GM19023 (cell line): ENCODE measurements at regions not wholly inside any gene's neighbourhood (a gene's known extent, or its start where the extent isn't known, plus 50 kb on each side); places are given as distances from the start of the nearest gene placed in this dataset.

ENCODE experiments used
- ATAC-seq: cut with Tn5 transposase; IDR thresholded peaks from one replicate; pipeline ENCODE4 v1.9.1; 2021; ENCODE audit warnings: mild to moderate bottlenecking, moderate library complexity; ENCODE audit not compliant: unreplicated experiment

- ATAC-seq: no peak
These were observed 295.8 kb downstream of the GABRB3 start for GRCh38 chr15:26477044-26477443.

- no peak for ATAC-seq
These were observed 297.3 kb downstream of the GABRB3 start for GRCh38 chr15:26475554-26475953.

GRCh38 chr15:26472661-26473060, 300.2 kb downstream of the GABRB3 start:
- no peak for ATAC-seq

GRCh38 chr15:26461847-26462608, 310.8 kb downstream of the GABRB3 start:
- ATAC-seq: no peak

DNA sequence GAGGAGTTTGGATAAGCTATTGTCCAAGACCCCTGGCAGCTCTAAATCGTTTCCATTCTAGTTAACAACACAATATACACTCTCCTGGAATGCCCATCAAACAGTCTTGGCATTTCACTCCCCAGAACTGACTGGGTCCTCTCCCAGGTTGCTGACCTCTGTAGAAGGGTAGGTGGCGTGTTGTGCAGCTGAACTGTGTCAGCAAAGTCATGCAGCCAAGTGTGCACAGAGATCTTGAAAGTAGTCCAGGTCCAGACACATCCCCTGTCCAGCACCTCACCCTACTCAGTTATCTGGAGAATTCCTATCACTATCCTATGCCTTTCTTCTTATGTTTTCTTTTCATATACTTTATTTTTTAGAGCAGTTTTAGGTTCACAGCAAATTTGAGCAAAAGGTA, 312.7 kb downstream of the GABRB3 start:
- no peak for ATAC-seq

DNA sequence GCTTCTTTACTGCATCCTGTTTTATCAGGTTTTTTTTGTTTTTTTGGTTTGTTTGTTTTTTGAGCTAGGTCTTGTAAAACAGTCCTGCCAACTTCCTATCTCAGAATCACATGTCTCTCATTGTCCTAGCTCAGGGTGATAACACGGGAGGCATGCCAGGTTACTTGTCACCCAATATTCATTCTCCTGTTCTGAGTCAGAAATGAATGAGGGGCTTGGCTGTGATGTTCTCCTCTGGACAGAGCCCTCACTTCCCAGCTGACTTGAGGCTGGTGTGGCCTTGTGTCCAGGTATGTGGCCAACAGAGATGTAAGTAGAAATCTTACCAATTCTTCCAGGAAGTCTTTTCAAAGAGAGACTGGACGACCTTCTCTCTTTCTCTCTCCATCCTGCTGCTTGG, 317.0 kb downstream of the GABRB3 start:
- no peak for ATAC-seq

DNA sequence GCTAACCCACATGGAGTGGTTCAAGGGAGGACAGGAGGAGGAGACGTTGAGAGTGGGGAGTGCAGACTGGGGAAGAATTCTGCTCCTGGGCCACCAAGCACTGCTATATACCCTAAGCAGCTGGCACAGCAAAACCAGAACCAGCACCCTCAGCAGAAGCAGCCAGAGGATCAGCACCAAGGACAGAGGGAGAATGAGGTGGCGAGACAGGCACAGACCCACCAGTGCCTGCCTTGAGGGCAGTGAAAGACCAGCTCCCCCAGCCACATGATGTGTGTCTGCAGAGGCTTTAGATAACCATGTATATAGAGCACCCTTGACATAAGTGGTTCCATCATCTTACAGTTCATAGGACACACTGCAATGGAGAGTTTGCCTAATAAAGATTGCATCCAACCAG, 319.0 kb downstream of the GABRB3 start:
- no peak for ATAC-seq

GRCh38 chr15:26451995-26452394, 320.9 kb downstream of the GABRB3 start:
- no peak for ATAC-seq

GRCh38 chr15:26449291-26449690, 323.6 kb downstream of the GABRB3 start:
- ATAC-seq: no peak

DNA sequence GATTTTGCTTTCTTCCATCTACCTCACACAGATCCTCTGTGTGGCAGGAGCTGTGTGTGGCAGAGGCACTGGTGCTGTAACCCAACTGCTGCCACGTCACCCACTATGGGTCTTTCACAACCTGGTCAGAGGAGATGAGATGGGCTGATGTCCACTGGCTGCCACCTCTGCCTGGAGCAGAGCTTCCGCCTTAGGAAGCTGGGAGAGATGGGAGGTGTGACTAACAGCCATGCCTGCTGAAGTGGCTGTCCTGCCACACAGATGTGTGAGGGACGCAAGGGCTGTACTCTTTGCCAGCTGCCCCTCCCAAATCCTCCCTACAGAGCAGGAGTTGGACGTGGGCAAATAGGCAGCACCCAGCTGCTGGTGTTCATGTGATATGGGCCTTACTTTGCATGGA, 329.5 kb downstream of the GABRB3 start:
- ATAC-seq: no peak

DNA sequence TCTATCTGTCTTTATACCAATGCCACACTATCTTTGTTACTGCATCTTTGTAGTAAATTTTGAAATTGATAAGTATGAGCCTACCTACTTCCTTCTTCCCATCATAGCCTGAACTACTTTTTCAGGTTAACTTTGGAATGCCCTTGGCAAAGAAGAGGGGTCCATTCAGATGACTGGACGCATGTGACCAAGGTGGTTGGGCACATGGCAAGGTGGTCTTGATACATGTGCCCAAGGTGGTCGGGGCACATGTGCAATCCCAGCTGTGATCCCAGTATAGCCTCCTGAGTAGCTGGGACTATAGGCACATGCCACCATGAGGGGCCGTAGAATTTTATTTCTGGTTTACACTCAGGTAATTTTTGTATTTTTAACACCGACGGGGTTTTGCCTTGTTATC, 330.2 kb downstream of the GABRB3 start:
- ATAC-seq: no peak

- ATAC-seq: no peak
These were observed 333.2 kb downstream of the GABRB3 start for GRCh38 chr15:26439681-26440080.

- ATAC-seq: no peak
These were observed 334.1 kb downstream of the GABRB3 start for GRCh38 chr15:26438718-26439117.

DNA sequence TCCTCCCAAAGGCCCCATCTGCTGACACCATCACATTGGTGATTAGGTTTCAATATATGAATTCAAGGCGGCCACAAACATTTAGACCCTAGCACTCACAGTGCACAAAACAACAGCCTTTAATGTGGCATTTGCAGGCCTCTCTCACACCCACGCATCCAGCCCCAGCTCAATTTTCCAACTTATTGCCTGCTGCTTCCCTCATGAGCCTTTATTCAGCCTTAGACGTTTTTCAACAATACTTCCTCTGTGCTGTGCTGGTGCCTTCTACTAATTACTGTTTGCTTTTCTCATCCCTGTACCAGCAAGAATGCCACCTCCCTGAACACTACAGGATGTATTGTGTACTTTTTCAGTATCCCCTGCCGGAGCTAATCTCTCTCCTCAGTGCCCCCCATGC, 334.6 kb downstream of the GABRB3 start:
- no peak for ATAC-seq

DNA sequence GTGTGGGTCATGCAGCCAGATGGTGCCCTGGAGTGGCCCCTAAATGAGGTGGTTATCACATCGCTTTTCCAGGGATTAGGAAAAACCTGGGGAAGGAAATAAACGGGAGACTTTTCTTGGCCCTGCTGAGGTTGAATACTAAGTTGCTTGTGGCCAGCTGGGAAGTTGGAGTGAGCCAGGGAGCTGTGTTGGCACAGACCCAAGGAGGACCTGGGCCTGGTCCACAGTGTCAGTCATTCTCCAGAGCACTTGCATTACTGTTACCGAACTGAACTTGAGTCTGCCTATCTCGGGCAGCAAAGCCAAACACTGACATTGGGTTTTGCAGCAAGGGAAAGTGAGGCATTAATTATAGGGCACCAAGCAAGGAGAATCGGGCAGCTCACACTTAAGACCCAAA, 339.0 kb downstream of the GABRB3 start:
- ATAC-seq: no peak

GRCh38 chr15:26433060-26433459, 339.8 kb downstream of the GABRB3 start:
- no peak for ATAC-seq

DNA sequence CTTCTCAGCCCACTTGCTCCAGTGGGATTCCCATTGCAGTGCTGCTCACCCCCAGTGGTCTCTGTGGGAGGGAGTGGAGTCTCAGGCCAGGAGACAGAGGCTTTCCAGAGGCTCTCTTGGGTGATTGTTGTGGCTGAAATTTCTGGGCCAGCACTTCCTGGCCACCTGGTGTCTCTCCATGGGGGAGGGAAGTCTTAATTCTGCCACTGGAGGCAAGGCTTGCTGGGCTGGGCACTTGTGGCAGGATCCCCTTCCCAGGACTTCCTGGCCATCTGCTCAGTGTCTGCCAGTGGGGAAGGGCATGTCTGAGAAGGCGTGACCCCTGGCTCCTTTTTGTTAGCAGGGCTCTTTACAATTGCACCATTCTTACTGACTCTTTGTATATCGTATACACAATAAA, 351.8 kb downstream of the GABRB3 start:
- no peak for ATAC-seq

GRCh38 chr15:26395624-26396023, 377.2 kb downstream of the GABRB3 start:
- no peak for ATAC-seq

GRCh38 chr15:26394801-26395200, 378.1 kb downstream of the GABRB3 start:
- ATAC-seq: no peak

DNA sequence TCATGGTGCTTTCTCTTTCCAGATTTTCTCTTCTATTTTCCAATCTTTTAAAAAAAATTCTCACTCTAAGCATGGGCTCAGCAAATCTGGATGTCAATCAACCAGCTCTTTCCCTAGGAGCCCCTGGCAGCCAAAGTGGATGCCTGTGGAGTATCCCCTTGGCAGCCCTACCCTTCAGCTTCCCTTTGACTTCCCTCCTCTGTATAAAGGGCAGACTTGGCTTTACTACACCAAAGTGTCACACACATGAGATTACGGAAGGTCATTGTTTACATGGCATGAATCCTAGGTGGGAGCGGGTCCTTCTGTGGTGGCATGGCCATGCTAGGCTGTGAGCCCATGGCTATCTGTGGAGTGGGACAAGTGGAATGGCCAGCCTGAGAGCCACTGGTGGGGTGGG, 379.9 kb downstream of the GABRB3 start:
- no peak for ATAC-seq

GRCh38 chr15:26391567-26392194, 381.2 kb downstream of the GABRB3 start:
- no peak for ATAC-seq

DNA sequence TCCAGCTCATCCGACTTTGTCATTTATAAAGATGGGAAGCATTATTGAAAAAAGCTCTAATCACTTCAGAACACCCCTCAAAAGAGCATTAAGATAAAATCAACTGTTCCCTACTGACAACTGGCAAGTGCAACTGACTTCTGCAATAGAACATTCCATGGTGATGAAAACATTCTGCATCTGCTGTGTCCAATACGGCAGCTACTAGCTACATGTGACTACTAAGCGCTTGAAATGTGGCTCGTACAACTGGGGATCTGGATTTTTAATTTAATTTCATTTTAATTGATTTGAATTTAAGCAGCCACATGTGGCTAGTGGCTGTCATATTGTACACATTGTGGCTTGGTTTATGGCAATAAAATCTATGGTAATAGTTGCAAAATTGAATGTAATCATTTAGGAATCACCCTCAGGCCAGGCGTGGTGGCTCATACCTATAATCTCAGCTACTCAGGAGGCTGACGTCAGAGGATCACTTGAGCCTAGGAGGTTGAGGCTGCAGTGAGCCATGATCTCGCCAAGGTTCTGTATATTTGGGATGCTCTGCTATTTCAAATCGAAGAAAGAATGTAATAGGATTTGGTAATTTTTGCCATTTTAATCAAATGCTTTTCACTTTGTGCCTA, 390.3 kb downstream of the GABRB3 start:
- ATAC-seq: no peak
